ENCODE measurements at regions not wholly inside any gene's neighbourhood (a gene's known extent, or its start where the extent isn't known, plus 50 kb on each side); places are given as distances from the start of the nearest gene placed in this dataset.
"Not testable (repeated sequence)": the region's sequence is repeated elsewhere in the genome, so short reads cannot be mapped to it uniquely, and the experiment has no call there.

DNA sequence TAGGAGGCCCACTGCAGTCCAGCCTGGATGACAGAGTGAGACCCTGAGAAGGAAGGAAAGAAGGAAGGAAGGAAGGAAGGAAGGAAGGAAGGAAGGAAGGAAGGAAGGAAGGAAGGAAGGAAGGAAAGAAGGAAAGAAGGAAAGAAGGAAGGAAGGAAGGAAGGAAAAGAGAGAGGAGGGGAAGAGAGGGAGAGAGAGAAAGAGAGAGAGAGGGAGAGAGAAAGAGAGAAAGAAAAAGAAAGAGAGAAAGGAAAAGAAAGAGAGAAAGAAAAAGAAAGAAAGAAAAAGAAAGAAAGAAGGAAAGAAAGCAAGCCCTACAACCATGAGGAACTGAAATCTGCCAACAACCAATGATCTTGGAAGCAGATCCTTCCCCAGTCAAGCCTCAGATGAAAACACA, 124.9 kb upstream of the BCOR start:
- not testable (repeated sequence) for DNase-seq

DNA sequence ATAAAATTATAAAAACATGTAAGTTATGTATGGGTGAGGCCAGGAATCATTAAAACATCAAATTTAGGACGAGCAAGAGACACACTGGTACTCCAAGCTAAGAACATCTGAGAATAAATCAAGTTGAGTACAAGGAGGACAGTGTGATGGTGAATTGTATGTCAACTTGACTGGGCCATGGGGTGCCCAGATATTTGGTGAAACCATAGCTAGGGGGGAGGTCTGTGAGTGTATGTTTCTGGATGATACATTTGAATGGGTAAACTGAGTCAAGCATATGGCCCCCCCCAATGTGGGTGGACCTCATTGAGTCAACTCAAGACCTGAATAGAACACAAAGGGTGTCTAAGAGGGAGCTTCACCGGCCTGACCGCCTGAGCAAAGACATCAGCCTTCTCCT, 115.3 kb upstream of the BCOR start:
- DNase-seq: no peak

DNA sequence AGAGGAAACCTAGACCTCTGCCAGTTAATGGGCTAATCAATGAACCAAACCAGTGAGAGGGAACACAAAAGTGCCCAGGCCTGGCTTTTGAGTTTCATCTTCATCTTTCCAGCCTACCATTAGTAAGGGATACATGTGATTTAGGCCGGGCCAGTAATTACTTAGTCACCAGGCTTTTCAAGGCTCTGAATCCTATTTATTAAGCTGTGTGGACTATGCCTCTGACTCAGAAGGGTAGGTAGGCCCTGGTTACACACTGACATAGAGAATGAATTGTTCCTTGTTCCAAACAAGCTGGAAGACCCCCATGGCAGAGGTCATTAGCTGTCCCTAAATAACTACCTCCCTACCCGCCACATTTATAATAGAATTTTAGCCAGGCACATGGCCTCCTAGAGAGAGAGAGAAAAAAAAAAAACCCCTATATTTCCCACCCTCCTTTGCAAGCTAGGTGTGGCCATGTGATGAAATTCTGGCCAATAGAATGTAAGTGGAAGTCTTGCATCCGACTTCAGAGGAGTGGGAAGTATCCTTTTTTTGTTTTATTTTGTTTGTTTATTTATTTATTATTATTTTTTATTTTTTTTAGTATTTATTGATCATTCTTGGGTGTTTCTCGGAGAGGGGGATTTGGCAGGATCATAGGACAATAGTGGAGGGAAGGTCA, 112.3 kb upstream of the BCOR start:
- DNase-seq: no peak

DNA sequence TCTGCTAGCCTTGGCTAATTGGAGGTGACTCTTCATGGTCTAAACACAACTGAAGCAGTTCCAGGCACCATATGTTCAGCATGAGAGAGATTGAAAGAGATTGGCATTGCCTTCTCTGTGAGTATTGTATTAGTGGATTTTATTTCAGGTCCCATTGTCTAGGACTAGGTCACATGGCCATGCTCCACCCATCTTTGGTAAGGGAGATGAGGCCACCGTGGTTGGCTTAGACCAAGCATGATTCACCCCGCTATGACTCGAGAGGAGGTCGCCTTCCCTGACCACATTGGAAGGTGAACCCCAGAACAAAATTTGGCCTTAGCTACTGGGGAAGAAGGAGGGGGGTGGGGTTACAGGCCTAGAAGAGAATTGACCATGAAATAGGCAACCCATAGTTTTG, 109.9 kb upstream of the BCOR start:
- no peak for DNase-seq

DNA sequence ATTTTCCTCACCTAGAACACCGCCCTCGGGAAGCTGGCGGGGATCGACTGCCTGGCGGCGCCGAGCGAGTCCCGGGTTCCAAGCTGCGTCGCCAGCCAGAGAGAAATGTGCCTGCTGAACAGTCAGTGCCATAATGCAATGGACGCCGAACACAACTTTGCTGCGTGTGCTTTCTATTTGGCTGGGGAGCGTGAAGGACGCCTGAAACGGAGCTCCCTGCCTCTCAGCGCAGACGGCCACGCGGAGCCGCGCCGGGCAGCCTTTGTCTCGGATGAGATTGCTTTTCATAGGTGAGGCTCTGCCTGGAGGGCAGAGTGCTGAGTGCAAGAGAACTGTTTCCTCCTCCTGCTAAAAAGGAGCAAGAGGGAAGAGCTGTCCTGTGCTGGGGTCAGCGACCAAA, 107.7 kb upstream of the BCOR start:
- DNase-seq: no peak

DNA sequence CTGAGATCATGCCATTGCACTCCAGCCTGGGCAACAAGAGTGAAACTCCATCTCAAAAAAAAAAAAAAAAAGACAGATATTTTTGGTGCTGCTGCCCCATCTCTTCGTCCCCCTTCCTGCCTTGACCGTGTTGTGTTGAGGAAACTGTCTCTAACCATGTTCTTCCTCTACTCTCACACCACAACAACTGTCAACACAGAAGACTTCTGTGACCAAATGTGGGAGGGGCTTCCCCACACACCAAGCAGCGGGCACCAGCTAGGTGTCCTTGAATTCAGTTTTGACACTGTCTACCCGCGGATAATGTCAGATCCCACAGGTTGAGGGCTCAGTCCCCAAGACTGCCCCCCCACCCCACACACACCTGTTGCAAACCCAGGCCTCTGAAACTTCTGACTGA, 104.7 kb upstream of the BCOR start:
- DNase-seq: no peak

DNA sequence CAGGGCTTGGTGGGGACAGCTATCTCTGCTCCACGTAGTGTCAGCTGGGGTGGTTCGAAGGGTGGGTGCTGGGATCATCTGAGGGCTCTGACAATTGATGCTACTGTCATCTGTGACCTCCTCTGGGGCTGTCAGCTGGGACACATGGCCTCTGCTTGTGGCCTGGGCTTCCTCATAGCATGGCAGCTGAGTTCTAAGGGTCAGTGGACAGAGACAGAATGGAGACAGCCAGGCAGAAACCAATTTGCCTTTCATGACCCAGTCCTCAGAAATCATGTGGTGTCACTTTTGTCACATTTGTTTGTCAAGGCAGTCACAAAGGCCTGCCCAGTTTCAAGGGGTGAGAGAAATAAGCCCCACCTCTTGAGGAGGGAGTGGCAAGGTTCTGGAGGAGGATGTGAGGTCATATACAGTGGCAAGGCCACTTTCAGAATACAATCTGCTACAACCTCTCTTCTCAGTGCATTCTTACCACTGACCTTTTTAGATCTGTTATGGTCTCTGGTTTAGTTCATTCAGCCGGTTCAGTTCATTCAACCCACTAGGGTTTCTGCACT, 103.6 kb upstream of the BCOR start:
- no peak for DNase-seq

DNA sequence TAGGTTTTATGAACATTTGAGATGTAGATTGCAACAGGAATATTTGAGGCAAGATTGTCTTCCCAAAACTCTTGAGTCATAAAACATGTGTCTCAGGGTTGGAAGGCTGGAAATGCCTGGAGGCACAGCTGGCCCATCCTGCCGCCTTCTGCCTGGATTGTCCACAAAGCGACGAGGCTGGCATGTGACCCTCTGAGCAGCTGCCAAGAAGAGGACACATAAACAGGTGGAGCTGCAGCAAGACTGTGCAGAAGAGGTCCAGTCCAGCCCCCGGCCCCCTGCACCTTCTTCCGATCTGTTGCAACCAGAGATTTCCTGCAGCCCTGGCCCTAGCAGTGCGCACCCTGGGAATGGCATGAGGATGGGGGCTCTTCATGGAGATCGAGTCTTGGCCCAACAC, 101.9 kb upstream of the BCOR start:
- no peak for DNase-seq

DNA sequence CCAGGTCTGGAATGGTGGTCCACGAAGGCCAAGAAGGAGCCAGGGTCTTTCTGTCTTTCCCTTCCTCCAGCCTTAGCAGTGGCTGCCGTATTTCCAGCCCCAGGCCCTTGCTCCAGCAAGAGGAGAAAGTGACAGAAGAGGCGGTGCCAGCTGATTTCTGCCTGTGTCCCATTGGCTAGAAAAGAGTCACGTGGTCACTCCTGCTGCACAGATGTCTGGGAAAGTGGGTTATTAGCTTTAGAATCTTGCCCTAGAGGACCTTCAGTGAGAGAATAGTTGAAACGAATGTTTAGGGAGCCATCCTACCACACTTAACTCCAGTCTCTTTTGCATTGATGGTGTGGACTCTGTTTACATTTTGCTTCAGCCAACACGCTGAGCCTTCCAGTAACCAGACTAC, 99.3 kb upstream of the BCOR start:
- no peak for DNase-seq

DNA sequence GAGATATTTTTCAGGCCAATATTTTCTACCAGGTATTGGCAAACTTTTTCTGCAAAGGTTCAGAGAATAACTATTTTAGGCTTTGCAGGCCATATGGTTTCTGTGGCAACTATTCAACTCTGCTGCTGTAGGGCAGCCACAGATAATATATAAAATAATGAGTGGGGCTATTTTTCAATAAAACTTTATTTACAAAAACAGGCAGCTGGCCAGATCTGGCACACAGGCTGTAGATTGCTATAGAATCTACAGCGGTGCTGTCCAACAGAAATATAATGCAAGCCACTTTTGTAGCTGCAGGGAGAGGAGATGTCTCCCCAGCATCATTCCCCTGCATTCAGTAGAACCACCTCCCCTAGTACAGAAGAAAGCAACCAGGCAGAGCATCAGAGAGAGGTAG, 97.6 kb upstream of the BCOR start:
- no peak for DNase-seq

DNA sequence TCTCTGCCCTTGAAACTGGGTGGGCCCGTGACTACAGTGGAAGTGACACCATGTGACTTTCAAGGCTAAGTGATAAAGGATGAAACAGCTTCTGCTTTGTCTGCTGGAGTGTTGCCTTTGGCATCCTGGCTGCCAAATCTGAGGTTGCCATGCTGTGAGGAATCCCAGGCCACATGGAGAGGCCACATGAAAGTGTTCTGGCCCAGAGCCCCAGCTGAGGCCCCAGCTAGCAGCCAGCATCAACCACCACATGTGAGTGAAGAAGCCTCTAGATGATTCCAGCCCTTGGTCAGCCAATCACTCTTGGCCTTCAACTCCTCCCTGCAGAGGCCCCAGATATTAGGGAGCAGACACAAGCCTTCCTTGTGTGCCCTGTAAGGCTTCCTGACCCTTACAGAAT, 94.4 kb upstream of the BCOR start:
- DNase-seq: no peak

DNA sequence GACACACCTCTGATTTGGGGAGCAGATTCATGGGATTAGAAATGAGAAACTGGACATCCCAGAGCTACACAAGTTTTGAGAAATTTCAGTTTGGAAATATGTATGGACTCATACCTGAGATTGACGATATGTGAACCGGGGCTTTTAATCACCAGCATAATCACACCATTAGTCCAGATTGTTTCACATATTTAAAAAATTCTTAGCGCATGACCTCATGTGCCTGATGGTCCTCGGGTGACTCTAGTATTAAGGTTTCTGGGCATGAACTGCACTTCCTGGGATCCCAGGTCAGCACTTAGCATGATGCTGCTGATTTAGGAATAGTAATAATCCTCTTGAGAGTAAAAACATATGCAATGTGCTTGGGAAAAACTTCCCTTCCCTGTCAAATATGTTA, 91.9 kb upstream of the BCOR start:
- DNase-seq: no peak

DNA sequence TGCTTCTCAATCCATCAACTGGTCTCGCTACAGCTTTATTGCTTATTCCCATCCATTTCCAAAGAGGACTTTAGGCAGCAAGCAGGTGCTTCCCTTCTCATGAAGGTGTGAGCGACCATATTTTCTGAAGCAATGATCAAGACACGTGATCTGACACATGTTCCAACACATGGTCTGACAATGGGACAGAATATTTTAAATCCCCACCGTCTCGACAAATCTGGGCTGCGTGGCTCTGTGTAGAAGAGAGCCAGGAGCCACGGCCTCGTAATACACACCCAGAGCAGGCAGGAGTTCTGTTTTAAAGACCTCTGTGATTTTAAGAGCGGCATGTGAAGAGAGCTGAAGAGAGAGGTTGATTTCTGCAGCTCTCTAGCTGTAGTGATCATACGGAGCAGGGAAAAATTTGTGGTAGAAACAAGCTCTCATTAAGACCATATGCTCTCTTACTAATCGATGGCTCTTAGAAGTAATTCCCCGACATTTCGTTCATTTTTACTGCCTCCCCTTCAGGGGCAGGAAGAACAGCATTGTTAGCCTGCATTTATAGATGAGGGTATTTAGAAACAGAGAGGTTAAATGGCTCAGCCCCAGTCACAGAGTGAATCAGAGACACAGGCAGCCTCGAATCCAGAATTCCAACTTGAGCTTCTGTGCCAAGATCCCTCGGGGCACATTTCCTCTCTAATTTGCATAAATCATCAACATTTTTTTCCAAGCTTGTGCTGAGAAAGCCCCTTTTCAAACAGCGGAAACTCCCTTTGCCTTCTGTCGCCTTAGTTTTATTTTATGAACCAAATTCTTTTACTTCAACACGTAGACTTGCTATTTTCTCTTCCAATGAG, 91.0 kb upstream of the BCOR start:
- no peak for DNase-seq

DNA sequence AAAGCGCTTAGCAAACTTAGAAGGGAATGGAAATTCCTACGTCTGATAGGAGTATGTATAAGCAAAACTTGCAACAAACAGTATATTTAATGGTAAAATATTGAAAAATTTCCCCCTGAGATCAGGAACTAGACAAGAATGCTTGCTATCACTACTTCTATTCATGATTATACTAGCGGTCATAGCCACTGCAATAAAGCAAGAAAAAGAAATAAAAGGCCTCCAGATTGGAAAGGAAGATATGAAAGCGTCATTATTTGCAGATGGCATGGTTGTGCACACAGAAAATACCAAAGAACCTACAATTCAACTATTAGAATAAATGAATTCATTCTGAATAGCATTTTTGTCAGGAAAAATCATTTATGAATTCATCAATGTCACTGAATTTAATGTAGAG, 87.2 kb upstream of the BCOR start:
- no peak for DNase-seq

DNA sequence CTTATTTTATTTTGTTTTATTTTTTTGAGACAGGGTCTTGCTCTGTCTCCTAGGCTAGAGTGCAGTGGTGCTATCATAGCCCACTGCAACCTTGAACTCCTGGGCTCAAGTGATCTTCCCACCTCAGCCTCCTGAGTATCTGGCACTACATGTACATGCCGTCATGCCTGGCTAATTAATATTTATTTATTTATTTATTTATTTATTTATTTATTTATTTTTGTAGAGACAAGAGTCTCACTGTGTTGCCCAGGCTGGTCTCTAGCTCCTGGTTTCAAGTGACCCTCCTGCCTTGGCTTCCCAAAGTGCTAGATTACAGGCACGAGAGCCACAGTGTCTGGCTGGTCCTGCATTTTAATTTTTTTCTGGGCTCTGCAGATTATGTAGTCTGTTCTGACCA, 84.9 kb upstream of the BCOR start:
- DNase-seq: no peak

DNA sequence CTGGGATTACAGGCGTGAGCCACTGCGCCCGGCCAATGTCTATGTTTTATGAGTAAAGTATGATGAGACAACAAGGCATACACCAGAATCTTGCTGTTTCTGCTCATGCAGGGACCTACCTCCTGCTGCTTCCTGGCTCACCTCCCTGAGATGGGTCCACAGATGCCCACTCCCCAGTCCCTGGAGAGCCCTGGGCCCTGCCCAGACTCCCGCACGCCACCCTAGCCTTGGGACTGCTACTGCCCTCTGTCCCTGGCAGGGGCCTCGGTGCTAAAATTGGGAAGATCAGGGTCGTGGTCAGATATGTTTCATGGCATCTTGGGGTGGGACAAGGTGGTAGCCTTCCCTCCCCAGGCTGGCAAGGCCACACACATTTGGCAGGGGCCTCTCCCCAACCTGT, 84.3 kb upstream of the BCOR start:
- no peak for DNase-seq

DNA sequence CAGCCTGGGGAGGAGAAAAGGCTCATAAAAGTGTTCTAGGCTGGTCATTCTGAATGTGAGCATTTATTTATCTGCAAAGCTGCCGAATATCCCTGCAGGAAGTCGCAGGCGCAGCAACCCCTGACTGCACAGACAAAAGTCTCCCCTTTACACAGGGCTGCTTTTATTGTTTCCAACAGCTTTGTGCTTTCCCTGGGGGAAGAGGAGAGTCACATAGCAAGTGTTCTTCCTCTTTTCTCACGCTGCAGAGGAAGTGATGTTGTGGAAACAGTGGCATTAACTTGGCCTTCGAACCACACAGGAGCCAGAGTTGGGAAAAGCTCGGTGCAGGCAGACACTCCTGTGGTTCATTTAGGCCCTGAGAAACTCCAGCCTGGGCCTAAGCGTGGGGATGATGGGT, 81.5 kb upstream of the BCOR start:
- DNase-seq: no peak

DNA sequence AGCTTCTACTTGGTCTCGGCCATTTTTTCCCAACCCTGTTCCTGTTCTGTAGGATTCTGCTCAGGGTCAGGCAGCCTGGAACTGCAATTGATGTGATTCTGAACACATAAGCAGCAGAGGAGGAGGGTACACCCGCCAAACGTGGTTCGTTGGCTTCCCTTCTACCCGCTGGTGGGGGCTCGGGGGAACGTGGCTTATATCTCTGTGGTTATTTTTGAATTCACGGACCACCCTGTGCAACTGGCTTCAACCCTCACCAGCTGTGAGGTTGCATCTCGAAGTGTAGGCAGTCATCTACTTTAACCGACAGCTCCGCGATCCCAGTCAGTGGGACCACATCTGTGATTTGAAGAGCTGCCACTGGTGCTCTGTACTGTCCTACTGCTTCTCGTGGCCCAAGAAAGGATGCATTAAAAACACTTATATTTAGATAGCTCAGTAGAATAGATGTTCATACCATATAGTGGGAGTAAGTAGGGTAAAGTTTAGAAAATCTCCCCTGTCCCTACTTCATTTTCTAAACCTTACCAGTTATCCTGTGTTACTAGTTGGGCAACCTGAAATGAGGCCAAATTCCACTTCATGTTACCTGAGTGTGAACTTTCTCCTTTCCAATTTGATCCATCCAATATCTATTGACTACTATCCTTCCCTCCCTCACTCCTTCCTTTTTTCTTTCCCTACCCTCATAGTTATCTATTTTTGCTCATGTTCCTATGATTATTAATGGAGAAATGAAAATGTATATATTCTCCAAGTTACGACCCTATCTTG, 80.4 kb upstream of the BCOR start:
- DNase-seq: no peak

DNA sequence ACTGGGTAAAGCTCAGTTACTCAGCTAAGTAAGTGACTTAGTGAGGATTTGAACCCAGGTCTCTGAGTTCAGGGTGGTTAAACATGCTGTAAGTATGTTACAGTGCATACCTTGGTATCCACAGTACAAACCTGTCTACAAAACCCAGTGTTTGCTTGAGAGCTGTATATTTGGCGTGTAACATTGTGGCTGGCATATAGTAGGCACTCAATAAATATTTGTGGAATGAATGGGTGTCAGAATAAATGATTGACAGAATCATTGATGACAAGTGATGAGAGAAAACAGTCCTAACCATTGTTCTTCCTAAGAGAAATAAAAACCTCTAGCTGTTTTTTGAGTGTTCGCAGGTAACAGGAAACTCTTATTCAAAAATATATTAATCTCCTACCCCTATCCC, 79.7 kb upstream of the BCOR start:
- no peak for DNase-seq

DNA sequence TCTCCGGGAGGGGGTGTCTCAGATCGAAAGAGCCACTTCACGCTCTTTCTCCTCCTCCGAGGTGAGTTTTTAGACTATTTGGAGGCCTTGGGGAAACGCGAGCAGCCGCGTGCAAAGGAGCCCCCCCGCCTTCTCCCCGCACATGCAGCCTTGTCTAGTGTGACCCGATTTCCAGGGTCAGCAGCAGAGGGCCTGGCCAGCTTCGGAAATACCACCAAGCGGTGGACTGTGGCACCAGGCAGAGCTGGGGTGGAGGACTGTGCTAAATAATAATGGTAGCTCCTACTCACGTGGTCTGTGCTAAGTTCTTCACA, 79.3 kb upstream of the BCOR start:
- DNase-seq: no peak

DNA sequence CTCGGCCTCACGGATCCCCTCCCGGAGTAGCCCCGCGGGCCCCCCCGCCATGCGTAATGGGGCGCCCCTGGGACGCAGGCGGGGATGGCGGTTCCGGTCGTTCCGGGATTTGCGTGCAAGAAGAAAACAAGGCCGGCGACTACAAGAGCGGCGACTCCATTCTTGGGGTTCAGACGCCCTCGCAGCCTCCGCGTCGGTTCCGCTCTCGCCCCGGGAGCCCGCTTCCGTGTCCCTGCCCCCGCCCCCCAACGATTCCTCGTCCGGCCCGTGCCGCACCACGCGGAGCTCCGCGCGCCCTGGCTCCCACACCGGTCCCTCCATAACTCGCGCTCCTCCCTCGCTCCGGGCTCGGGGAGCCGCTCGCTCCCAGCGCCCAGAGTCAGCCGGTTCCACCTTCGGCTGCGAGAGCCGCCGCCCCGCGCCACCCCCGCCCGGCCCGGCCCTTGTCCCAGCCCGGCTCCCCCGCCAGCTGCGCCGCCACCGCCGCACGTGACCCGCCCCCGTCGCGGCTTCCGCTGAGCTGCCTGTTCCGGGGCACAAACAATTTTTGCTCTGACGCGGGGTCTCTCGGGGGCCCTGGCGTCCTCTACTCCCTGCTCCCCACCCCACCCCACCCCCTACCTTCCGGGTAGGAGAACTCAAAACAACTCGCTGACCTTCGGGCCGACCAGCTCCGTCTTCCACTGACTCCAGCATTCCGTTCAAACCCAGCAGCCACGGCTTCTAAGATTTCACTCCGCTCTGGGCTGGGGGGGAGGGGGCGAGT, 78.8 kb upstream of the BCOR start:
- DNase-seq: no peak

DNA sequence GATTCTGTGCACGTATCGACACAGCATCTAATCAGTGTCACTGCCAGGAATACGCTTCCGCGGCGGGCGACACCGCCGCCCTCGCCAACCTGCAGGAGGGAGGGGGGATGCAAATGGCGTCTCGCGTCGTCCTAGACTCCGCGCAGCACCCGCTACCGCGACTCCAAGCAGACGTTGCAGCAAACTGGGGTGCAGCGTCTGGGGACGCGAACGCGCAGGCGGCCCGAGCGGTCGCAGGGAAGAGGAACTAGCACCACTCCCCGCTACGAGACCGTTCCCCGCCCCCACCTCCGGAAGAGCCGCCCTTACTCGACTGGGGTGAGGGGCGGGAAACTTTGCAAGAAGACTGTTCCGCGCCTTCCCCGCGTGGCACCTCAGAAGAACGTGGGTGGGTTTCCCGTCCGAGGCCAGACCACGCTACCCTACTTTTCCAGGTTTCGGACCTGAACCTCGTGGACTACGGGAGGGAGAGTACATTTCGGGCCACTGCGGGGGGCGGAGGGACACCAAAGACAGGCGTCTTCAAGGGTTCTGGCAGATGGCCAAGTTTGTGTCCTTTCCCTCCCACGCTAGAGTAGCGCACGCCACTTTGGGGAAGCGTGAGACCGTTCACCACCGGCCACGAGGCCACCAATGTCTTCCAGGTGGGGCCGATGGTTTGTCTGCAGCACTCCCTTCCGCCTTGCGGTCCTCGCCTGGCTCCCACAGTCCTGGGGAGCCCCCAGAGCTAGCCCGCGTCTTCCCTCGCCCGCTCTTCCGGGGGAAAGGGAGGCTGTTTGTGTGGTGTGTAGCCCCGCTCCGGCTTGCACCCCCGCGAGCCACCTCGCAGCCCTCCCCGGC, 78.0 kb upstream of the BCOR start:
- peak; percentile 18 for DNase-seq

Measured in SHP77 treated with DMSO at 0.1 percent for 48 hours (cell line).